ENCODE measurements at regions not wholly inside any gene's neighbourhood (a gene's known extent, or its start where the extent isn't known, plus 50 kb on each side); places are given as distances from the start of the nearest gene placed in this dataset.

GRCh38 chr7:67729771-67730170, 733.1 kb downstream of the TYW1 start:
- H3K4me3 Mint-ChIP-seq: no peak overlapping the region
- H3K36me3 Mint-ChIP-seq (ENCODE audit: insufficient read depth in 2 of 2): peaks cover 0 to 2% of the 10 kb centered on the region in 2 donors
- H3K4me1 Mint-ChIP-seq (ENCODE audit: low read depth): no peaks in the 10 kb centered on the region
- H3K27ac Mint-ChIP-seq: no peak overlapping the region
- DNase-seq (no peak), ATAC-seq (replicated peaks in 1 of 2) (no peak)
- peaks cover 9 to 18% of the 10 kb centered on the region in 2 donors for H3K9me3 Mint-ChIP-seq
- no peaks in the 10 kb centered on the region for H3K27me3 Mint-ChIP-seq (ENCODE audit: low read depth)

- H3K4me3 Mint-ChIP-seq: no peak overlapping the region
- DNase-seq: no peak
- no peak overlapping the region for H3K27ac Mint-ChIP-seq
- peaks cover 0 to 2% of the 10 kb centered on the region in 2 donors for H3K36me3 Mint-ChIP-seq (ENCODE audit: insufficient read depth in 2 of 2)
- no peak for ATAC-seq (replicated peaks in 1 of 2)
- no peaks in the 10 kb centered on the region for H3K27me3 Mint-ChIP-seq (ENCODE audit: low read depth)
- peaks cover 9 to 14% of the 10 kb centered on the region in 2 donors for H3K9me3 Mint-ChIP-seq
- H3K4me1 Mint-ChIP-seq (ENCODE audit: low read depth): no peaks in the 10 kb centered on the region
These were observed 735.1 kb downstream of the TYW1 start for GRCh38 chr7:67731704-67732103.

GRCh38 chr7:67732898-67733297, 736.3 kb downstream of the TYW1 start:
- H3K4me1 Mint-ChIP-seq (ENCODE audit: low read depth): no peaks in the 10 kb centered on the region
- H3K9me3 Mint-ChIP-seq: peaks cover 7 to 16% of the 10 kb centered on the region in 2 donors
- H3K27me3 Mint-ChIP-seq (ENCODE audit: low read depth): no peaks in the 10 kb centered on the region
- DNase-seq (no peak), ATAC-seq (replicated peaks in 1 of 2) (no peak)
- no peak overlapping the region for H3K27ac Mint-ChIP-seq
- no peak overlapping the region for H3K4me3 Mint-ChIP-seq
- H3K36me3 Mint-ChIP-seq (ENCODE audit: insufficient read depth in 2 of 2): no peaks in the 10 kb centered on the region

GRCh38 chr7:67738145-67738544, 741.5 kb downstream of the TYW1 start:
- Mint-ChIP-seq H3K9me3 (peaks cover 8 to 22% of the 10 kb centered on the region in 2 donors), H3K4me1 (ENCODE audit: low read depth) (no peaks in the 10 kb centered on the region)

GRCh38 chr7:67738958-67739357, 742.3 kb downstream of the TYW1 start:
- peaks cover 8 to 18% of the 10 kb centered on the region in 2 donors for H3K9me3 Mint-ChIP-seq
- no peaks in the 10 kb centered on the region for H3K4me1 Mint-ChIP-seq (ENCODE audit: low read depth)
- ATAC-seq (replicated peaks in 1 of 2) (no peak), DNase-seq (no peak)
- no peaks in the 10 kb centered on the region for H3K27me3 Mint-ChIP-seq (ENCODE audit: low read depth)
- no peak overlapping the region for H3K4me3 Mint-ChIP-seq
- peaks cover 0 to 2% of the 10 kb centered on the region in 2 donors for H3K36me3 Mint-ChIP-seq (ENCODE audit: insufficient read depth in 2 of 2)
- H3K27ac Mint-ChIP-seq: no peak overlapping the region

More at GRCh38 chr7:67738145-67738544, 741.5 kb downstream of the TYW1 start:
- ATAC-seq (replicated peaks in 1 of 2) (no peak), DNase-seq (no peak)
- H3K27ac Mint-ChIP-seq: no peak overlapping the region
- no peaks in the 10 kb centered on the region for H3K27me3 Mint-ChIP-seq (ENCODE audit: low read depth)
- H3K4me3 Mint-ChIP-seq: no peak overlapping the region
- H3K36me3 Mint-ChIP-seq (ENCODE audit: insufficient read depth in 2 of 2): peaks cover 0 to 2% of the 10 kb centered on the region in 2 donors

- H3K4me1 Mint-ChIP-seq (ENCODE audit: low read depth): no peaks in the 10 kb centered on the region
- H3K27ac Mint-ChIP-seq: no peak overlapping the region
- H3K36me3 Mint-ChIP-seq (ENCODE audit: insufficient read depth in 2 of 2): peaks cover 0 to 4% of the 10 kb centered on the region in 2 donors
- H3K4me3 Mint-ChIP-seq: no peak overlapping the region
- DNase-seq (no peak), ATAC-seq (replicated peaks in 1 of 2) (no peak)
- no peaks in the 10 kb centered on the region for H3K27me3 Mint-ChIP-seq (ENCODE audit: low read depth)
- peaks cover 13 to 14% of the 10 kb centered on the region in 2 donors for H3K9me3 Mint-ChIP-seq
These were observed 746.9 kb downstream of the TYW1 start for GRCh38 chr7:67743501-67743900.

- H3K9me3 Mint-ChIP-seq: peaks cover 0 to 3% of the 10 kb centered on the region in 2 donors
These were observed 755.6 kb downstream of the TYW1 start for GRCh38 chr7:67752227-67752626.

GRCh38 chr7:67753891-67754290, 757.3 kb downstream of the TYW1 start:
- Mint-ChIP-seq H3K4me1 (ENCODE audit: low read depth) (no peaks in the 10 kb centered on the region), H3K4me3 (no peak overlapping the region), H3K9me3 (peaks cover 3 to 5% of the 10 kb centered on the region in 2 donors), H3K36me3 (ENCODE audit: insufficient read depth in 2 of 2) (no peaks in the 10 kb centered on the region), H3K27me3 (ENCODE audit: low read depth) (no peaks in the 10 kb centered on the region), H3K27ac (no peak overlapping the region)
- ATAC-seq (replicated peaks in 1 of 2): no peak
- no peak for DNase-seq

More at GRCh38 chr7:67752227-67752626, 755.6 kb downstream of the TYW1 start:
- no peaks in the 10 kb centered on the region for H3K36me3 Mint-ChIP-seq (ENCODE audit: insufficient read depth in 2 of 2)
- DNase-seq: no peak
- no peaks in the 10 kb centered on the region for H3K27me3 Mint-ChIP-seq (ENCODE audit: low read depth)
- no peak overlapping the region for H3K27ac Mint-ChIP-seq
- no peak for ATAC-seq (replicated peaks in 1 of 2)
- H3K4me3 Mint-ChIP-seq: no peak overlapping the region
- no peaks in the 10 kb centered on the region for H3K4me1 Mint-ChIP-seq (ENCODE audit: low read depth)

- ATAC-seq (replicated peaks in 1 of 2): no peak
- no peak for DNase-seq
- no peak overlapping the region for H3K27ac Mint-ChIP-seq
- no peaks in the 10 kb centered on the region for H3K4me1 Mint-ChIP-seq (ENCODE audit: low read depth)
- no peak overlapping the region for H3K4me3 Mint-ChIP-seq
- no peaks in the 10 kb centered on the region for H3K27me3 Mint-ChIP-seq (ENCODE audit: low read depth)
- H3K36me3 Mint-ChIP-seq (ENCODE audit: insufficient read depth in 2 of 2): no peaks in the 10 kb centered on the region
- H3K9me3 Mint-ChIP-seq: peaks cover 3 to 4% of the 10 kb centered on the region in 2 donors
These were observed 758.0 kb downstream of the TYW1 start for GRCh38 chr7:67754651-67755050.

GRCh38 chr7:67758551-67758950, 761.9 kb downstream of the TYW1 start:
- H3K9me3 Mint-ChIP-seq: peaks cover 4 to 6% of the 10 kb centered on the region in 2 donors
- peaks cover 0 to 2% of the 10 kb centered on the region in 2 donors for H3K36me3 Mint-ChIP-seq (ENCODE audit: insufficient read depth in 2 of 2)
- no peak overlapping the region for H3K4me3 Mint-ChIP-seq
- no peak for DNase-seq
- H3K27me3 Mint-ChIP-seq (ENCODE audit: low read depth): no peaks in the 10 kb centered on the region
- no peak for ATAC-seq (replicated peaks in 1 of 2)
- no peaks in the 10 kb centered on the region for H3K4me1 Mint-ChIP-seq (ENCODE audit: low read depth)
- H3K27ac Mint-ChIP-seq: no peak overlapping the region

GRCh38 chr7:67760971-67761370, 764.3 kb downstream of the TYW1 start:
- no peak for DNase-seq
- Mint-ChIP-seq H3K4me1 (ENCODE audit: low read depth) (no peaks in the 10 kb centered on the region), H3K9me3 (peaks cover 4 to 6% of the 10 kb centered on the region in 2 donors), H3K27ac (no peak overlapping the region), H3K36me3 (ENCODE audit: insufficient read depth in 2 of 2) (peaks cover 0 to 2% of the 10 kb centered on the region in 2 donors), H3K4me3 (no peak overlapping the region), H3K27me3 (ENCODE audit: low read depth) (no peaks in the 10 kb centered on the region)
- ATAC-seq (replicated peaks in 1 of 2): no peak

GRCh38 chr7:67762516-67762915, 765.9 kb downstream of the TYW1 start:
- no peak for ATAC-seq (replicated peaks in 1 of 2)
- H3K9me3 Mint-ChIP-seq: peaks cover 4 to 6% of the 10 kb centered on the region in 2 donors

GRCh38 chr7:67764289-67764688, 767.7 kb downstream of the TYW1 start:
- ATAC-seq (replicated peaks in 1 of 2) (no peak), DNase-seq (no peak)
- H3K27me3 Mint-ChIP-seq (ENCODE audit: low read depth): no peaks in the 10 kb centered on the region
- H3K9me3 Mint-ChIP-seq: peaks cover 0 to 3% of the 10 kb centered on the region in 2 donors
- no peak overlapping the region for H3K27ac Mint-ChIP-seq
- H3K4me3 Mint-ChIP-seq: no peak overlapping the region
- H3K4me1 Mint-ChIP-seq (ENCODE audit: low read depth): no peaks in the 10 kb centered on the region
- H3K36me3 Mint-ChIP-seq (ENCODE audit: insufficient read depth in 2 of 2): peaks cover 0 to 2% of the 10 kb centered on the region in 2 donors

More at GRCh38 chr7:67762516-67762915, 765.9 kb downstream of the TYW1 start:
- Mint-ChIP-seq H3K4me3 (no peak overlapping the region), H3K27me3 (ENCODE audit: low read depth) (no peaks in the 10 kb centered on the region), H3K4me1 (ENCODE audit: low read depth) (no peaks in the 10 kb centered on the region), H3K27ac (no peak overlapping the region), H3K36me3 (ENCODE audit: insufficient read depth in 2 of 2) (peaks cover 0 to 2% of the 10 kb centered on the region in 2 donors)
- DNase-seq: no peak

- Mint-ChIP-seq H3K4me3 (no peak overlapping the region), H3K27me3 (ENCODE audit: low read depth) (no peaks in the 10 kb centered on the region), H3K27ac (no peak overlapping the region), H3K36me3 (ENCODE audit: insufficient read depth in 2 of 2) (no peaks in the 10 kb centered on the region), H3K9me3 (peaks cover under 1 to 6% of the 10 kb centered on the region in 2 donors), H3K4me1 (ENCODE audit: low read depth) (no peaks in the 10 kb centered on the region)
- ATAC-seq (replicated peaks in 1 of 2) (no peak), DNase-seq (no peak)
These were observed 769.0 kb downstream of the TYW1 start for GRCh38 chr7:67765481-67766175.

Measured in activated T-cell treated with anti-CD3 and anti-CD28 coated beads, Interleukin-2, amount 50 U/mL, for 72 hours (primary cell).